Endothelial cell of umbilical vein (primary cell): ENCODE measurements at regions not wholly inside any gene's neighbourhood (a gene's known extent, or its start where the extent isn't known, plus 50 kb on each side); places are given as distances from the start of the nearest gene placed in this dataset.

Experiments
- BruUV-seq: library from RNA; stranded (reverse); fragments of 400-500 nt; replicated peaks from 2 replicates; lab custom pipeline; 2021; lab: Mats Ljungman, UMichigan
- CTCF ChIA-PET: fragments of 300-600, 350-600 bp; sonication (Branson Sonifier 250); formaldehyde crosslinking; loops from one replicate; lab custom pipeline; 2021; ENCODE audit warnings: antibody characterized with exemption, inconsistent platforms; lab: Charles Lee
- POLR2A ChIA-PET: fragments of 300-600, 350-600 bp; sonication (Branson Sonifier 250); formaldehyde crosslinking; loops from one replicate; lab custom pipeline; 2021; ENCODE audit warnings: antibody characterized with exemption, inconsistent platforms; lab: Charles Lee
- DNase-seq: peaks from one replicate; pipeline ENCODE4 v3.0.0-alpha.2; 2011; ENCODE audit warnings: low read depth, low spot score
- FAIRE-seq: peaks from 2 replicates; lab custom pipeline; 2011; peaks lifted over from hg19 to GRCh38; lab: Jason Lieb, UNC
- H2AFZ ChIP-seq: 2 replicates; pipeline ENCODE4 v1.6.0; 2012; ENCODE audit warnings: low read depth, low read length, control low read depth, inconsistent platforms
- H3K27ac ChIP-seq: 2 replicates; pipeline ENCODE4 v1.5.1; 2011; ENCODE audit warnings: low read depth, mild to moderate bottlenecking, control low read depth, low read length, moderate library complexity; ENCODE audit not compliant: insufficient read depth
- H3K27me3 ChIP-seq, 2 experiments: 2 replicates each; pipeline versions ENCODE4 v1.6.0 to v1.6.1; 2011; ENCODE audit warnings: low read length in 2 of 2, mixed read lengths in 1 of 2; ENCODE audit not compliant: control insufficient read depth in 2 of 2, insufficient read depth in 2 of 2
- H3K36me3 ChIP-seq, 2 experiments: 2 replicates in 1 of 2; 3 replicates in 1 of 2; pipeline ENCODE4 v1.5.1; 2011; ENCODE audit warnings: low read length in 2 of 2, mild to moderate bottlenecking in 1 of 2, moderate library complexity in 1 of 2; ENCODE audit not compliant: control insufficient read depth in 2 of 2, insufficient read depth in 2 of 2; ENCODE audit errors: extremely low read depth in 1 of 2
- H3K4me1 ChIP-seq: 3 replicates; pipeline ENCODE4 v1.5.1; 2011; ENCODE audit warnings: mild to moderate bottlenecking, low read length; ENCODE audit not compliant: control insufficient read depth, insufficient read depth; ENCODE audit errors: extremely low read depth
- H3K4me2 ChIP-seq: 2 replicates; pipeline ENCODE4 v1.6.1; 2011; ENCODE audit warnings: low read length, control low read depth, mixed read lengths; ENCODE audit not compliant: insufficient read depth
- H3K4me3 ChIP-seq, 3 experiments: fragments of 200-600 bp in 1 of 3; sonication (generic), shearing (Covaris generic) in 1 of 3; replicated peaks in 1 of 3; 2 replicates each; pipeline ENCODE4 v1.5.1; 2011 to 2016; ENCODE audit warnings: control low read depth in 3 of 3, low read length in 3 of 3, mild to moderate bottlenecking in 2 of 3, inconsistent platforms in 1 of 3, low read depth in 1 of 3, moderate library complexity in 1 of 3; ENCODE audit not compliant: insufficient read depth in 1 of 3
- H3K79me2 ChIP-seq: 2 replicates; pipeline ENCODE4 v1.6.0; 2012; ENCODE audit warnings: low read length, inconsistent platforms; ENCODE audit not compliant: control insufficient read depth, insufficient read depth
- H3K9ac ChIP-seq: replicated peaks from 2 replicates; pipeline ENCODE3; 2011; ENCODE audit warnings: low read length, control low read depth; ENCODE audit not compliant: insufficient read depth; ENCODE audit errors: extremely low read depth
- H3K9me1 ChIP-seq: replicated peaks from 3 replicates; pipeline ENCODE4 v1.6.0; 2011; ENCODE audit warnings: mild to moderate bottlenecking, low read length; ENCODE audit not compliant: control insufficient read depth, insufficient read depth; ENCODE audit errors: extremely low read depth
- H3K9me3 ChIP-seq: replicated peaks from 2 replicates; pipeline ENCODE4 v1.5.1; 2012; ENCODE audit warnings: low read length, inconsistent platforms; ENCODE audit not compliant: control insufficient read depth, insufficient read depth
- H4K20me1 ChIP-seq: replicated peaks from 2 replicates; pipeline ENCODE3; 2011; ENCODE audit warnings: mild to moderate bottlenecking, low read length; ENCODE audit not compliant: control insufficient read depth, insufficient read depth; ENCODE audit errors: extremely low read depth
- CTCF ChIP-seq, 2 donors: IDR thresholded peaks; 1 replicate in 1 of 2; 2 replicates in 1 of 2; pipeline ENCODE4 v1.5.1; 2011; ENCODE audit warnings: low read length in 2 of 2, mild to moderate bottlenecking in 2 of 2, moderate library complexity in 2 of 2, control low read depth in 1 of 2, inconsistent platforms in 1 of 2, low read depth in 1 of 2; ENCODE audit not compliant: insufficient read depth in 1 of 2; ENCODE audit errors: extremely low read depth in 1 of 2
- EZH2 ChIP-seq: IDR thresholded peaks from 2 replicates; pipeline ENCODE4 v1.6.1; 2012; ENCODE audit warnings: borderline replicate concordance, low read depth, mild to moderate bottlenecking, moderate library complexity, low read length, inconsistent platforms; ENCODE audit not compliant: severe bottlenecking
- FOS ChIP-seq: IDR thresholded peaks from 2 replicates; pipeline ENCODE4 v1.6.1; 2011; ENCODE audit warnings: mild to moderate bottlenecking, low read length, moderate library complexity, borderline replicate concordance; ENCODE audit not compliant: insufficient read depth
- GATA2 ChIP-seq: IDR thresholded peaks from 2 replicates; pipeline ENCODE4 v1.7.0; 2011; ENCODE audit warnings: low read depth, mild to moderate bottlenecking, moderate library complexity, mixed read lengths, low read length; ENCODE audit not compliant: insufficient read length, insufficient read depth
- JUN ChIP-seq: IDR thresholded peaks from 2 replicates; pipeline ENCODE4 v1.6.1; 2011; ENCODE audit warnings: borderline replicate concordance, low read depth; ENCODE audit not compliant: insufficient read length, insufficient read depth
- MYC ChIP-seq: IDR thresholded peaks from one replicate; pipeline ENCODE4 v1.6.1; 2011; ENCODE audit warnings: mild to moderate bottlenecking, low read depth, low read length
- POLR2A ChIP-seq: IDR thresholded peaks from 2 replicates; pipeline ENCODE4 v1.6.1; 2012; ENCODE audit warnings: low read depth, mild to moderate bottlenecking, control low read depth, low read length
- POLR2AphosphoS5 ChIP-seq: IDR thresholded peaks from 2 replicates; pipeline ENCODE4 v1.6.1; 2012; ENCODE audit warnings: low read depth, mild to moderate bottlenecking, control low read depth, low read length, moderate library complexity; ENCODE audit not compliant: insufficient read depth
- dilution Hi-C: fragments of 300-500 bp; cut with MboI; formaldehyde crosslinking; loops from one replicate; pipeline ENCODE4 v1.15.0; 2019; ENCODE audit warnings: low sequenced_read_pairs; ENCODE audit not compliant: extremely low pct_ligation_motif_present
- intact Hi-C: fragments of 100-400 bp; cut with micrococcal nuclease; formaldehyde crosslinking; loops from one replicate; pipeline ENCODE4 v1.10.0; 2022
- TF ChIP-seq, protein P1 (sequence below): IDR thresholded peaks from 2 replicates; pipeline ENCODE4 v1.6.1; 2011; ENCODE audit not compliant: insufficient read depth, insufficient read length

- no TSS peak for BruUV-seq
- FAIRE-seq, result no peak
- Histone ChIP-seq H3K4me1 (no peaks in the 10 kb centered on the region), H3K79me2 (no peaks in the 10 kb centered on the region), H3K9me1 (no peaks in the 10 kb centered on the region), H3K4me2 (no peak overlapping the region), H2AFZ (no peak overlapping the region), H3K9ac (no peak overlapping the region), H4K20me1 (no peaks in the 10 kb centered on the region), H3K27ac (no peak overlapping the region), H3K4me3 (no peak overlapping the region), H3K27me3 (no peaks in the 10 kb centered on the region), H3K36me3 (no peaks in the 10 kb centered on the region), H3K9me3 (no peaks in the 10 kb centered on the region)
- CTCF ChIA-PET, result interaction anchor here (0.6 to 1.5 kb wide), 3 partner anchors 9 to 204 kb away, joined by 3 to 4 read pairs (median 3); no protein-coding TSS in a partner anchor
- TF ChIP-seq CTCF (IDR thresholded peaks at IDR 0.05; ENCODE audit: extremely low read depth in 1 of 2, insufficient read depth in 1 of 2, low read depth in 1 of 2, low read length in 2 of 2) (no peak), EZH2 (no peak), POLR2AphosphoS5 (no peak), POLR2A (no peak), JUN (no peak), FOS (no peak), MYC (no peak), GATA2 (no peak)
- TF ChIP-seq, protein P1, sequence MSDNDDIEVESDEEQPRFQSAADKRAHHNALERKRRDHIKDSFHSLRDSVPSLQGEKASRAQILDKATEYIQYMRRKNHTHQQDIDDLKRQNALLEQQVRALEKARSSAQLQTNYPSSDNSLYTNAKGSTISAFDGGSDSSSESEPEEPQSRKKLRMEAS, result no peak
- dilution Hi-C loops, result no loop called here
- intact Hi-C loops, result no loop called here
- POLR2A ChIA-PET, result no interaction called here
- DNase-seq, result no peak
These were observed 113.6 kb downstream of the PFDN4 start for GRCh38 chr20:54321352-54322087.
